HUES6 (cell line): ENCODE measurements at regions not wholly inside any gene's neighbourhood (a gene's known extent, or its start where the extent isn't known, plus 50 kb on each side); places are given as distances from the start of the nearest gene placed in this dataset.

ENCODE experiments used
- H3K27ac ChIP-seq: 2 replicates; pipeline ENCODE4 v1.7.0; 2013; ENCODE audit warnings: low read depth, mild to moderate bottlenecking, low read length, inconsistent platforms
- H3K27me3 ChIP-seq: 2 replicates; pipeline ENCODE4 v1.6.1; 2013; ENCODE audit warnings: low read length; ENCODE audit not compliant: control insufficient read depth, insufficient read depth
- H3K36me3 ChIP-seq: 2 replicates; pipeline ENCODE4 v1.6.1; 2013; ENCODE audit warnings: low read length; ENCODE audit not compliant: control insufficient read depth, insufficient read depth
- H3K4me1 ChIP-seq: 2 replicates; pipeline ENCODE4 v1.6.1; 2013; ENCODE audit warnings: low read length; ENCODE audit not compliant: control insufficient read depth, insufficient read depth
- H3K4me3 ChIP-seq: 2 replicates; pipeline ENCODE4 v1.5.1; 2013; ENCODE audit warnings: low read depth, low read length
- H3K9ac ChIP-seq: one replicate; pipeline ENCODE4 v1.6.1; 2013; ENCODE audit warnings: mild to moderate bottlenecking, low read length
- H3K9me3 ChIP-seq: 2 replicates; pipeline ENCODE4 v1.6.1; 2013; ENCODE audit warnings: low read depth, low read length; ENCODE audit not compliant: control insufficient read depth, insufficient read depth

DNA sequence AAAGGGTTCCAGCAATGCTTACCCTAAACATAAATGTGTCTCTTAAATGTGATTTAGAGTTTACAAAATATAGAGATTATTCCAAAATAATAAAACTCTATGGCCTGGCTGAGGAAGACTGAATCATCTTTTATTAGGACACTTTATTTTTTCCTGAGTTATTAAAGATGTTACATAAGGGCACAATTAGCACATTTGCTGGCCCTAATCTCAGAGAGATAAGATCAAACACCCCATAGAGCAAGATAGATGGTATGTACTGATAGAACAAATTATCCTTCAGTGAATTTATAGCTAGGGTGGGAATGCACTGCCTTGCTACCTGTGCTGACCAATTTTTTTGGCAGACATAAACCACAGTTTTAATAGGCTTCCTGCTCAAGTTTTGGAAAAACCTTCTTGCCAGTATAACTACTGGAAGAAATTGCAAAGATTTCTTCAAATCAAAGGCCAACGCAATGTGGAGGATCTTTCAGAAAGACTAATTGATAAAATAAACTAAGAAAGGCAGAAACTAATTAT lies 367.1 kb upstream of the MPDZ start:
- no peak overlapping the region for H3K27ac ChIP-seq
- H3K36me3 ChIP-seq: no peaks in the 10 kb centered on the region
- H3K4me1 ChIP-seq: no peaks in the 10 kb centered on the region
- H3K9ac ChIP-seq: no peak overlapping the region
- no peaks in the 10 kb centered on the region for H3K27me3 ChIP-seq
- H3K4me3 ChIP-seq: no peak overlapping the region
- H3K9me3 ChIP-seq: peaks cover 5% of the 10 kb centered on the region

DNA sequence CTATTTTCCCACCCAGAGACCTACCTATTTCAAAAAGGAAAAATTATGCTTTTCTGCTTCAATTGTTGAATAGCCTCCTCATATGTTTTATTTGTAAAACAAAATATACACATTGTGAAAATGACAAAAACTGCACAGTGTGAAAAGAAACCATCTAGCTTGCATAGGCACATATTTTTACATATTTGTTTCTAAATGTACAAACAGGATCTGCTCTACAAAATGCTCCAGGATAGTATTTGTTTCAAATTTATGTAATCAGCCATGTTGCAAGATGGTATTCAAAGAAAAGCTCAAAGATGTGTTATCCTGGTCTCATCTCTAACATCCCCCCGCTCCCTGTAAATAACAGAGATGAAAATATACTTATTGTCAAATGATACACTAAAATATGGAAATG lies 366.1 kb upstream of the MPDZ start:
- H3K27ac ChIP-seq: no peak overlapping the region
- H3K36me3 ChIP-seq: no peaks in the 10 kb centered on the region
- H3K27me3 ChIP-seq: no peaks in the 10 kb centered on the region
- no peak overlapping the region for H3K9ac ChIP-seq
- peaks cover 8% of the 10 kb centered on the region for H3K9me3 ChIP-seq
- no peaks in the 10 kb centered on the region for H3K4me1 ChIP-seq
- no peak overlapping the region for H3K4me3 ChIP-seq

DNA sequence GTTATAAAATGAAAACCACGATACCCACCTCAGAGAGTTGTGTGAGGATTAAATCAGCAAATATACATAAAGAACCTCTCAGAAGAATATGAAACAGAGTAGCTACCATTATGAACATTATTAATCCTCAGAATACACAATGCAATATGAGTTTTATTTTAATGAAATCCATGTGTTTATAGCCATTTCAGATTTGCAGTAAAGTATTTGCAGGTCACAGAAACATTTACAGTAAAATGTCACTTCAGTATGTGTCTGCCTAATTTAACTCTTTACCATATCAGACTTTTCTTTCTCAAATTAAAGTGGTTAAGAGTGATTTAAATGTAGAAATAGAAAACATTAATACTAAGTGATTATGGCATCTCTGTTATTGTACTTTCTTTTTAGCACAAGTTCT lies 365.2 kb upstream of the MPDZ start:
- Histone ChIP-seq H3K27me3 (no peaks in the 10 kb centered on the region), H3K9me3 (peaks cover 9% of the 10 kb centered on the region), H3K9ac (no peak overlapping the region), H3K36me3 (no peaks in the 10 kb centered on the region), H3K27ac (no peak overlapping the region), H3K4me1 (no peaks in the 10 kb centered on the region), H3K4me3 (no peak overlapping the region)

GRCh38 chr9:13642646-13643045 lies 363.2 kb upstream of the MPDZ start:
- Histone ChIP-seq H3K27me3 (no peaks in the 10 kb centered on the region), H3K4me3 (no peak overlapping the region), H3K36me3 (no peaks in the 10 kb centered on the region), H3K27ac (no peak overlapping the region), H3K9me3 (peaks cover 4% of the 10 kb centered on the region; the same call in 1 of the 2 replicates), H3K4me1 (no peaks in the 10 kb centered on the region), H3K9ac (no peak overlapping the region)

DNA sequence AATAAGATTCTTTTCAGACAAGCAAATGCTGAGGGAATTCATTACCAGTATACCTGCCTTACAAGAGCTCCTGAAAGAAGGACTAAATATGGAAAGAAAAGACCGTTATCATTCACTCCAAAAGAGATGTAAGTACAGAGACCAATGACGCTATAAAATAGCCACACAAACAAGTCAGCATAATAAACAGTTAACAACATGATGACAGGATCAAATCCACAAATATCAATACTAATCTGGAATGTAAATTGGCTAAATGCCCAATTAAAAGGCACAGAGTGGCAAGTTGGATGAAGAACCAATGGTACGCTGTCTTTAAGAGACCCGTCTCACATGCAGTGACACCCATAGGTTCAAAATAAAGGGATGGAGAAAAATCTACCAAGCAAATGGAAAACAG lies 349.6 kb upstream of the MPDZ start:
- no peaks in the 10 kb centered on the region for H3K9me3 ChIP-seq
- no peaks in the 10 kb centered on the region for H3K4me1 ChIP-seq
- H3K27ac ChIP-seq: no peak overlapping the region
- H3K4me3 ChIP-seq: no peak overlapping the region
- H3K9ac ChIP-seq: no peak overlapping the region
- H3K27me3 ChIP-seq: no peaks in the 10 kb centered on the region
- H3K36me3 ChIP-seq: no peaks in the 10 kb centered on the region

- H3K4me1 ChIP-seq: no peaks in the 10 kb centered on the region
- no peak overlapping the region for H3K4me3 ChIP-seq
- H3K27me3 ChIP-seq: no peaks in the 10 kb centered on the region
Observed at GRCh38 chr9:13628526-13628925, 349.0 kb upstream of the MPDZ start.

DNA sequence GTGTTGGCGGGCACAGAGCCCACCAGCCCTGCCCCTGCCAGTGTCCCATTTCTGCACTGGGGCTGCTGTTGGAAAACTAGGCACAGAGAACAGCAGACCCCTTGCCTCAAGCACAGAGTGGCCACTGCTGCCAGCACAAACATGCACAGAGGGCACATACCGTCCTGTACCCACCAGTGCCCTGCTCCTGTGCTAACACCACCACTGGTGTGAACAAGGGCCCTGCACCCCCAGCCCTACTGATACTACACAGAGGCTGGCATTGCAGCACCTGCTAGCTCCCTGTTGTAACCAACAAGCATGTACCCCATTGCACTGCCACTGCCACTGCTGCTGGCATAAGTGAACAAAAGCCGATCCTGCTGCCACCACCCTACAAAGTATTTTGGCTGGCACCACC lies 348.0 kb upstream of the MPDZ start:
- H3K9ac ChIP-seq: no peak overlapping the region
- no peaks in the 10 kb centered on the region for H3K9me3 ChIP-seq
- H3K4me3 ChIP-seq: no peak overlapping the region
- no peak overlapping the region for H3K27ac ChIP-seq
- H3K4me1 ChIP-seq: no peaks in the 10 kb centered on the region
- no peaks in the 10 kb centered on the region for H3K27me3 ChIP-seq
- H3K36me3 ChIP-seq: no peaks in the 10 kb centered on the region

More at GRCh38 chr9:13628526-13628925, 349.0 kb upstream of the MPDZ start:
- Histone ChIP-seq H3K9me3 (no peaks in the 10 kb centered on the region), H3K9ac (no peak overlapping the region), H3K27ac (no peak overlapping the region), H3K36me3 (no peaks in the 10 kb centered on the region)

DNA sequence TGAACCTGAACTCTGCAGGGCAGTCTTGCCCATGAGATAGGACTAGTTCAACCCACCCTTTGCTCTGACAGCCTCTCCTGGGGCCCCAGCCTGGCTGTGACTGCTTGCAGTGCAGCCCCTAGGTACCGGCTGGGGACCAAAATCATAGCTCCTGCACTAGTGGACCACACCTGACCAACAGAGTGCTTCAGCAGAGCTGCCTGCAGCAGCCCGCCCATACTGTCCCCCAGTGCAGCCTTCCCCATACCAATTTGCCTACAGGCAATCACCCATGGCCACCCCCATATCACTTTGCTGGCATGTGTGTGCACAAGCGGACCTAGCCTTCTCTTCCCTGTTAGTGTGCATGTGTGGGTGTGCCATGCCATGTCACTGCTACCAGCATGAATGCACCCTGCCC lies 347.6 kb upstream of the MPDZ start:
- H3K27me3 ChIP-seq: no peaks in the 10 kb centered on the region
- no peak overlapping the region for H3K27ac ChIP-seq
- no peaks in the 10 kb centered on the region for H3K9me3 ChIP-seq
- H3K9ac ChIP-seq: no peak overlapping the region
- no peaks in the 10 kb centered on the region for H3K36me3 ChIP-seq
- H3K4me1 ChIP-seq: no peaks in the 10 kb centered on the region
- no peak overlapping the region for H3K4me3 ChIP-seq

DNA sequence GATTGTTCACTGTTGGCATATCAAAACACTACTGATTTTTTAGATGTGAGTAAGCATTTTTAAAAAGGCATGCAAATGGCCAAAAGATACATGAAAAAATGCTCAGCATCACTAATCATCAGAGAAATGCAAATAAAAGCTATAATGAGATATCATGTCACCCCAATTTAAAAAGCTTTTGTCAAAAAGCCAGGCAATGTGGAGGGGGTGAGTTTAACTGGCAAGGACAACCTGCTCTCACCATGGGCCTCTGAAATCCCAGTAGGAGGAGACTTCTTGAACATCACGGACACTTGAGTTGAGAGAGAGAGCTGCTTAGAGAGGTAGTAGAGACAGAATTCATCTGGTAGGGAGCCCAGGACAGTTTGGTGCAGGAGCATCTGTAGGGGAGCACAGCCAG lies 347.1 kb upstream of the MPDZ start:
- Histone ChIP-seq H3K9ac (no peak overlapping the region), H3K9me3 (no peaks in the 10 kb centered on the region), H3K4me1 (no peaks in the 10 kb centered on the region), H3K4me3 (no peak overlapping the region), H3K27ac (no peak overlapping the region), H3K36me3 (no peaks in the 10 kb centered on the region), H3K27me3 (no peaks in the 10 kb centered on the region)

- Histone ChIP-seq H3K27me3 (no peaks in the 10 kb centered on the region), H3K9ac (no peak overlapping the region), H3K27ac (no peak overlapping the region), H3K9me3 (no peaks in the 10 kb centered on the region), H3K36me3 (no peaks in the 10 kb centered on the region), H3K4me3 (no peak overlapping the region), H3K4me1 (0 out of 2 replicates have a peak, but pooled peaks cover 3% of the 10 kb centered on the region)
Observed at GRCh38 chr9:13621872-13622564, 342.5 kb upstream of the MPDZ start.

DNA sequence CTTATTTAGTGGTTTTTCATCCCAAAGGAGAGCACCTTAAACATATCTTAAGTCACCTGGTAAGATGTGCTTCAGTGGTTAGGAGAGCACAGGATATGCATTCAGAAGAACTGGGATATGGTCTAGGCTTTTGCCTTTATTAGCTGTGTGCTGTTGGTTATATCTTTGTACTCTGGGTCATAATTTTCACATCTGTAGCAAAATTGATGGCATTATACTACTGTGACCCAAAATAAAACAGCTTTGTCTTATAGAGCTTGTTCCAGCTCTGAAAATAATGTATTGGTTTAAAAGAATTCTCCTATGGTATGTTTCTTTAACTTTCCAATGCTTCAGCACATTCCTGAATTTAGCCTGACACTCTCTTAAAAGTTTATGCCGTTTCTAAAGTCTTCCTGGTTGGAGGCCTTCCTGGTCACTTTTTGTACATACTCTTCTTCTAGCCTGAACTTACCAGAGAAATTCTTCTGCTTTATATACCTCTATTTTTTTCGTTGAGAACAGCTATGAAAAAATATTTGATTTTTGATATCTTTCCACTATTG lies 337.1 kb upstream of the MPDZ start:
- Histone ChIP-seq H3K27ac (no peak overlapping the region), H3K36me3 (no peaks in the 10 kb centered on the region), H3K27me3 (no peaks in the 10 kb centered on the region), H3K9ac (no peak overlapping the region), H3K9me3 (peaks cover 2% of the 10 kb centered on the region; the same call in 1 of the 2 replicates), H3K4me1 (0 out of 2 replicates have a peak, but pooled peaks cover 3% of the 10 kb centered on the region), H3K4me3 (no peak overlapping the region)
